SK-N-SH (cell line): ENCODE measurements at regions not wholly inside any gene's neighbourhood (a gene's known extent, or its start where the extent isn't known, plus 50 kb on each side); places are given as distances from the start of the nearest gene placed in this dataset.

ENCODE experiments used
- CTCF ChIA-PET: fragments of 300-600, 350-600 bp; formaldehyde crosslinking; extraction: SDS; loops from one replicate; lab custom pipeline; 2021; lab: Yijun Ruan, JAX
- POLR2A ChIA-PET: fragments of 350-600 bp; sonication (Branson Sonifier 250); formaldehyde crosslinking; extraction: SDS; loops from one replicate; lab custom pipeline; 2020; ENCODE audit warnings: antibody characterized with exemption, inconsistent platforms; lab: Yijun Ruan, JAX
- DNase-seq: peaks from one replicate; pipeline ENCODE4 v3.0.0; 2012
- H2AFZ ChIP-seq: fragments of 200-600 bp; sonication (generic); 2 replicates; pipeline ENCODE4 v1.8.1; 2016; ENCODE audit warnings: antibody characterized with exemption, mild to moderate bottlenecking, low read depth
- H3F3A ChIP-seq: fragments of 200-600 bp; sonication (generic); replicated peaks from 2 replicates; pipeline ENCODE3; 2016; ENCODE audit warnings: antibody characterized with exemption, mild to moderate bottlenecking; ENCODE audit not compliant: insufficient read depth
- H3K27ac ChIP-seq, 2 experiments: fragments of 200-500 bp in 1 of 2; fragments of 200-600 bp in 1 of 2; sonication (Bioruptor generic) in 1 of 2; sonication (generic), shearing (Covaris generic) in 1 of 2; 2 replicates each; pipeline versions ENCODE4 v1.5.1 to v1.6.1; 2014 to 2016; ENCODE audit warnings: low read depth in 2 of 2, inconsistent platforms in 1 of 2, low read length in 1 of 2, mild to moderate bottlenecking in 1 of 2, mixed read lengths in 1 of 2
- H3K27me3 ChIP-seq: fragments of 200-600 bp; sonication (generic), shearing (Covaris generic); 2 replicates; pipeline ENCODE4 v1.6.1; 2016; ENCODE audit warnings: mixed run types; ENCODE audit not compliant: insufficient read depth
- H3K36me3 ChIP-seq, 2 experiments: fragments of 200-500 bp in 1 of 2; fragments of 200-600 bp in 1 of 2; sonication (Bioruptor generic) in 1 of 2; sonication (generic) in 1 of 2; replicated peaks in 1 of 2; 2 replicates each; pipeline versions ENCODE3 to v1.5.1; 2014 to 2016; ENCODE audit warnings: low read length in 1 of 2, mild to moderate bottlenecking in 1 of 2; ENCODE audit not compliant: insufficient read depth in 2 of 2, control insufficient read depth in 1 of 2
- H3K4me1 ChIP-seq, 2 experiments: fragments of 200-500 bp in 1 of 2; fragments of 200-600 bp in 1 of 2; sonication (Bioruptor generic) in 1 of 2; sonication (generic), shearing (Covaris generic) in 1 of 2; 2 replicates each; pipeline versions ENCODE4 v1.5.1 to v1.6.1; 2014 to 2016; ENCODE audit warnings: low read depth in 1 of 2, low read length in 1 of 2, mixed run types in 1 of 2; ENCODE audit not compliant: insufficient read depth in 2 of 2, control insufficient read depth in 1 of 2
- H3K4me2 ChIP-seq: fragments of 200-600 bp; sonication (generic), shearing (Covaris generic); 2 replicates; pipeline ENCODE4 v1.6.1; 2017; ENCODE audit warnings: mixed run types
- H3K4me3 ChIP-seq, 2 experiments: fragments of 200-500 bp in 1 of 2; fragments of 200-600 bp in 1 of 2; sonication (Bioruptor generic) in 1 of 2; sonication (generic), shearing (Covaris generic) in 1 of 2; 2 replicates each; pipeline versions ENCODE4 v1.5.1 to v1.8.1; 2014 to 2016; ENCODE audit warnings: low read depth in 2 of 2, inconsistent platforms in 1 of 2, low read length in 1 of 2, mild to moderate bottlenecking in 1 of 2, mixed read lengths in 1 of 2, moderate library complexity in 1 of 2
- H3K79me2 ChIP-seq: fragments of 200-600 bp; sonication (generic); 2 replicates; pipeline ENCODE4 v1.8.1; 2017; ENCODE audit warnings: mild to moderate bottlenecking; ENCODE audit not compliant: insufficient read depth
- H3K9ac ChIP-seq: fragments of 200-600 bp; sonication (generic); 2 replicates; pipeline ENCODE4 v1.6.1; 2017; ENCODE audit warnings: mixed run types
- H3K9me2 ChIP-seq: fragments of 200-600 bp; sonication (generic); 2 replicates; pipeline ENCODE4 v1.6.1; 2017; ENCODE audit warnings: mixed run types
- H3K9me3 ChIP-seq: fragments of 200-600 bp; sonication (generic); 2 replicates; pipeline ENCODE4 v1.6.1; 2017; ENCODE audit warnings: mixed run types, mild to moderate bottlenecking, moderate library complexity
- H4K20me1 ChIP-seq: fragments of 200-600 bp; sonication (generic); 2 replicates; pipeline ENCODE4 v1.6.1; 2017; ENCODE audit warnings: mild to moderate bottlenecking, mixed run types; ENCODE audit not compliant: insufficient read depth
- EZH2phosphoT487 ChIP-seq: fragments of 200-600 bp; sonication (generic); IDR thresholded peaks from 2 replicates; pipeline ENCODE4 v1.6.1; 2017; ENCODE audit warnings: low read depth, mixed run types, mild to moderate bottlenecking, antibody characterized with exemption, moderate library complexity, borderline replicate concordance
- FOSL2 ChIP-seq: IDR thresholded peaks from 2 replicates; pipeline ENCODE4 v1.4.0; 2012; ENCODE audit warnings: low read depth, mild to moderate bottlenecking, moderate library complexity, borderline replicate concordance
- GATA2 ChIP-seq: sonication (generic); formaldehyde crosslinking; IDR thresholded peaks from 2 replicates; pipeline ENCODE4 v1.5.0; 2020; ENCODE audit warnings: mild to moderate bottlenecking, missing genetic modification reagents
- JUND ChIP-seq: IDR thresholded peaks from 2 replicates; pipeline ENCODE4 v1.4.0; 2012
- MAX ChIP-seq: IDR thresholded peaks from 2 replicates; pipeline ENCODE4 v1.4.0; 2012; ENCODE audit warnings: low read depth
- NFIC ChIP-seq: IDR thresholded peaks from 2 replicates; pipeline ENCODE4 v1.4.0; 2012; ENCODE audit warnings: borderline replicate concordance
- PBX3 ChIP-seq: IDR thresholded peaks from 2 replicates; pipeline ENCODE4; 2012
- POLR2AphosphoS5 ChIP-seq: IDR thresholded peaks from 2 replicates; pipeline ENCODE4 v1.6.1; 2012; ENCODE audit warnings: low read depth, low read length
- RFX5 ChIP-seq: IDR thresholded peaks from 2 replicates; pipeline ENCODE4 v1.6.1; 2012; ENCODE audit warnings: mild to moderate bottlenecking, improper control_type of control experiment, low read length
- RXRA ChIP-seq: IDR thresholded peaks from 2 replicates; pipeline ENCODE4 v1.4.0; 2012; ENCODE audit warnings: low read depth, mild to moderate bottlenecking, borderline replicate concordance
- TEAD4 ChIP-seq: IDR thresholded peaks from 2 replicates; pipeline ENCODE4 v1.4.0; 2012; ENCODE audit warnings: mild to moderate bottlenecking, borderline replicate concordance; ENCODE audit not compliant: insufficient read depth
- YY1 ChIP-seq: IDR thresholded peaks from 2 replicates; pipeline ENCODE4 v1.4.0; 2012; ENCODE audit warnings: low read depth, mild to moderate bottlenecking
- WGBS: methylation state at CpG from one replicate; pipeline ENCODE4 v1.1.6; 2017; ENCODE audit warnings: low lambda C conversion rate; 5-methylcytosine and 5-hydroxymethylcytosine counted together
- TF ChIP-seq, protein P1 (sequence below): fragments of 150-350 bp; IDR thresholded peaks from 2 replicates; pipeline ENCODE4 v1.6.1; 2016; ENCODE audit warnings: mild to moderate bottlenecking, low read depth, low read length

DNA sequence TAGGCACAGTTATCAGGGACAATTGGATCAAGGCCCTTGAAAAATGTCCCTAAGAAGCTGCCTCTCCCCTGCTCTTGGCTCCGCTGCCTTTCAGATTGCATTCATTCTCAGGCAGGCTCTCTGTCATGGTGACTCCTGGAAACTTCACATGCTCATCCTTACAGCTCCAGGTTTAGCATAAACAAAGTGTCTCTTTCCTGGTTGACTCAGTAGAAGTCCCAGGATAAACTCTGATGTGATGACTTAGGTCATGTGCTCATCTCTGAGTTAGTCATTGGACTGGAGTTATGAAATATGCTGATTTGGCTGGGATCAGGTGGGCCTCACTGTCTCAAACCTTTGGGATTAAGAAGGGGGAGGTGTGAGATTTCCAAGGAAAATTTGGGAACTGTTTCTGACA lies 243.8 kb downstream of the ZNF621 start:
- CTCF ChIA-PET, result interaction anchor here (1.2 kb wide), 1 partner anchor 14 kb away, joined by 3 read pairs; no protein-coding TSS in a partner anchor
- WGBS, result 11% methylated on average over 1 of the region's 1 CpG

GRCh38 chr3:40770061-40770460 lies 245.3 kb downstream of the ZNF621 start:
- H3K9me3 ChIP-seq, result no peaks in the 10 kb centered on the region
- H3K9ac ChIP-seq, result no peak overlapping the region
- H3K4me2 ChIP-seq, result no peak overlapping the region
- no peaks in the 10 kb centered on the region for H3F3A ChIP-seq
- H4K20me1 ChIP-seq, result no peaks in the 10 kb centered on the region
- no peaks in the 10 kb centered on the region for H3K9me2 ChIP-seq
- H3K36me3 ChIP-seq, result no peaks in the 10 kb centered on the region
- POLR2A ChIA-PET, result no interaction called here
- TF ChIP-seq JUND, result no peak
- no peak for TF ChIP-seq FOSL2
- TF ChIP-seq, protein P1, sequence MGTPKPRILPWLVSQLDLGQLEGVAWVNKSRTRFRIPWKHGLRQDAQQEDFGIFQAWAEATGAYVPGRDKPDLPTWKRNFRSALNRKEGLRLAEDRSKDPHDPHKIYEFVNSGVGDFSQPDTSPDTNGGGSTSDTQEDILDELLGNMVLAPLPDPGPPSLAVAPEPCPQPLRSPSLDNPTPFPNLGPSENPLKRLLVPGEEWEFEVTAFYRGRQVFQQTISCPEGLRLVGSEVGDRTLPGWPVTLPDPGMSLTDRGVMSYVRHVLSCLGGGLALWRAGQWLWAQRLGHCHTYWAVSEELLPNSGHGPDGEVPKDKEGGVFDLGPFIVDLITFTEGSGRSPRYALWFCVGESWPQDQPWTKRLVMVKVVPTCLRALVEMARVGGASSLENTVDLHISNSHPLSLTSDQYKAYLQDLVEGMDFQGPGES, result no peak
- no peak for TF ChIP-seq MAX
- no peaks in the 10 kb centered on the region for H3K27me3 ChIP-seq
- DNase-seq, result no peak
- WGBS, result 43% methylated on average over 4 of the region's 4 CpGs
- no peaks in the 10 kb centered on the region for H3K79me2 ChIP-seq
- no peak overlapping the region for H3K27ac ChIP-seq
- no peaks in the 10 kb centered on the region; a peak in 1 of 4 replicates for H3K4me1 ChIP-seq
- no peak overlapping the region for H3K4me3 ChIP-seq
- no peak overlapping the region for H2AFZ ChIP-seq
- CTCF ChIA-PET, result interaction anchor here (0.9 kb wide), 1 partner anchor 23 kb away, joined by 3 read pairs; no protein-coding TSS in a partner anchor

More for the DNA sequence above, 243.8 kb downstream of the ZNF621 start:
- no peak overlapping the region for H3K9ac ChIP-seq
- POLR2A ChIA-PET, result no interaction called here
- H3K9me2 ChIP-seq, result no peaks in the 10 kb centered on the region
- H4K20me1 ChIP-seq, result no peaks in the 10 kb centered on the region
- no peaks in the 10 kb centered on the region for H3K27me3 ChIP-seq
- H3K9me3 ChIP-seq, result no peaks in the 10 kb centered on the region
- TF ChIP-seq RFX5, result no peak
- TF ChIP-seq YY1, result no peak
- no peak for TF ChIP-seq GATA2 (CRISPR knock-in tag)
- no peak for TF ChIP-seq TEAD4
- no peak for TF ChIP-seq JUND
- no peak for TF ChIP-seq EZH2phosphoT487
- no peak for TF ChIP-seq PBX3
- no peak for TF ChIP-seq NFIC
- TF ChIP-seq RXRA, result no peak
- no peak for TF ChIP-seq POLR2AphosphoS5
- H3F3A ChIP-seq, result no peaks in the 10 kb centered on the region
- H3K4me1 ChIP-seq, result no peaks in the 10 kb centered on the region; a peak in 1 of 4 replicates
- no peak overlapping the region for H3K4me2 ChIP-seq
- no peak overlapping the region for H3K27ac ChIP-seq
- no peaks in the 10 kb centered on the region for H3K79me2 ChIP-seq
- H2AFZ ChIP-seq, result no peak overlapping the region
- no peak for DNase-seq
- H3K36me3 ChIP-seq, result no peaks in the 10 kb centered on the region
- H3K4me3 ChIP-seq, result no peak overlapping the region
